WTC11 (cell line): ENCODE measurements at regions not wholly inside any gene's neighbourhood (a gene's known extent, or its start where the extent isn't known, plus 50 kb on each side); places are given as distances from the start of the nearest gene placed in this dataset.

ENCODE experiments used
- ATAC-seq: fragments of 200-7000 bp; cut with Tn5 transposase; 2 replicates; pipeline ENCODE4 v1.10.0; 2021; ENCODE audit warnings: mild to moderate bottlenecking, moderate library complexity
- CTCF ChIA-PET: fragments of 300-600 bp; sonication (Branson Sonifier 250); formaldehyde crosslinking; loops from one replicate; lab custom pipeline; 2021; ENCODE audit warnings: antibody characterized with exemption; lab: Charles Lee
- POLR2A ChIA-PET: fragments of 350-600 bp; sonication (Branson Sonifier 250); formaldehyde crosslinking; loops from one replicate; lab custom pipeline; 2021; ENCODE audit warnings: antibody characterized with exemption; lab: Charles Lee
- DNase-seq: peaks from one replicate; pipeline ENCODE4 v3.0.0; 2021; ENCODE audit warnings: low spot score
- H3K27ac Mint-ChIP-seq: 2 replicates; pipeline ENCODE4 v1.8.0; 2021; ENCODE audit warnings: mixed read lengths
- H3K27me3 Mint-ChIP-seq: 2 replicates; pipeline ENCODE4 v1.8.0; 2021; ENCODE audit warnings: low read depth, mild to moderate bottlenecking, moderate library complexity, mixed read lengths
- H3K36me3 Mint-ChIP-seq: 2 replicates; pipeline ENCODE4 v1.8.0; 2021; ENCODE audit warnings: mixed read lengths
- H3K4me1 Mint-ChIP-seq: 2 replicates; pipeline ENCODE4 v1.8.0; 2022; ENCODE audit warnings: mixed read lengths
- H3K4me3 Mint-ChIP-seq: 2 replicates; pipeline ENCODE4 v1.8.0; 2021; ENCODE audit warnings: mild to moderate bottlenecking, moderate library complexity, mixed read lengths
- H3K9me3 Mint-ChIP-seq: 2 replicates; pipeline ENCODE4 v1.8.0; 2021; ENCODE audit warnings: mixed read lengths
- ATF6 ChIP-seq: sonication (generic); formaldehyde crosslinking; IDR thresholded peaks from 2 replicates; pipeline ENCODE4 v1.8.1; 2023; ENCODE audit warnings: mild to moderate bottlenecking, missing genetic modification reagents
- CREM ChIP-seq: sonication (generic); formaldehyde crosslinking; IDR thresholded peaks from 2 replicates; pipeline ENCODE4 v1.8.1; 2022; ENCODE audit warnings: mild to moderate bottlenecking, missing genetic modification reagents, moderate library complexity
- E2F1 ChIP-seq: sonication (generic); formaldehyde crosslinking; IDR thresholded peaks from 2 replicates; pipeline ENCODE4 v1.8.0; 2022; ENCODE audit warnings: mild to moderate bottlenecking, missing genetic modification reagents
- HMGA2 ChIP-seq: fragments of 250-450 bp; sonication (Bioruptor Pico); IDR thresholded peaks from 2 replicates; pipeline ENCODE4 v1.4.0; 2021; ENCODE audit warnings: mild to moderate bottlenecking, moderate library complexity
- SMAD3 ChIP-seq: sonication (generic); formaldehyde crosslinking; IDR thresholded peaks from 2 replicates; pipeline ENCODE4 v1.8.0; 2022; ENCODE audit warnings: missing genetic modification reagents, mild to moderate bottlenecking, borderline replicate concordance
- TEAD4 ChIP-seq: sonication (generic); formaldehyde crosslinking; IDR thresholded peaks from 2 replicates; pipeline ENCODE4 v1.8.0; 2022; ENCODE audit warnings: mild to moderate bottlenecking, missing genetic modification reagents
- TP53 ChIP-seq: sonication (generic); formaldehyde crosslinking; IDR thresholded peaks from 2 replicates; pipeline ENCODE4 v1.8.1; 2023; ENCODE audit warnings: mild to moderate bottlenecking, missing genetic modification reagents
- ZNF396 ChIP-seq: fragments of 250-450 bp; sonication (Bioruptor Pico); IDR thresholded peaks from 2 replicates; pipeline ENCODE4 v1.8.0; 2021; ENCODE audit warnings: mild to moderate bottlenecking, moderate library complexity, borderline replicate concordance
- TF ChIP-seq, protein P1 (sequence below): fragments of 250-450 bp; sonication (Bioruptor Pico); IDR thresholded peaks from 2 replicates; pipeline ENCODE4 v1.9.0; 2021; ENCODE audit warnings: moderate library complexity, mild to moderate bottlenecking, inconsistent platforms, borderline replicate concordance
- TF ChIP-seq, protein P2 (sequence below): fragments of 250-450 bp; sonication (Bioruptor Pico); IDR thresholded peaks from 2 replicates; pipeline ENCODE4 v1.9.0; 2021; ENCODE audit warnings: mild to moderate bottlenecking
- TF ChIP-seq, protein P3 (sequence below): sonication (generic); formaldehyde crosslinking; IDR thresholded peaks from 2 replicates; pipeline ENCODE4 v1.8.1; 2022; ENCODE audit warnings: low read depth, missing genetic modification reagents, borderline replicate concordance
- TF ChIP-seq, protein P4 (sequence below): sonication (generic); formaldehyde crosslinking; IDR thresholded peaks from 2 replicates; pipeline ENCODE4 v1.8.1; 2023; ENCODE audit warnings: mild to moderate bottlenecking, missing genetic modification reagents, moderate library complexity

DNA sequence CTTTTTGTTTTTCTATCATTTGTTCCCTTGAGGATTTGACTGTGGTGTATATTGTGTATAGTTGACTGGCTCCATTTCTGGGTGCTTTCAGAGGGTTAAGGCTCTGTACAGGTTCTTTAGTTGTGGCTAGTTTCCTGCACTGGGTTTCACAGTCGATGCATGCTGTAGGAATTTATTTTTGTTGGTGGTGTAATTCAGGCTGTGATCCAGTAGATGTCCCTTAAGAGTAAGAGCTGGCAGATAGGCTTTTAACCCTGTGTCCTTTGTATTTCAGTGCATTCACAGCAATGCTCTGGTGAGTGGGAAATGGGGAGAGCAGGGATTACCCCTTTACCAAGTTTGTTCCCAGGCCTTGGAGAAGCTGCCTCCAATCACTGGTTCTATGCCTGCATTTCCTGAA is 112.9 kb downstream of the SPATA31D1 start (continued):
- TF ChIP-seq, protein P1, sequence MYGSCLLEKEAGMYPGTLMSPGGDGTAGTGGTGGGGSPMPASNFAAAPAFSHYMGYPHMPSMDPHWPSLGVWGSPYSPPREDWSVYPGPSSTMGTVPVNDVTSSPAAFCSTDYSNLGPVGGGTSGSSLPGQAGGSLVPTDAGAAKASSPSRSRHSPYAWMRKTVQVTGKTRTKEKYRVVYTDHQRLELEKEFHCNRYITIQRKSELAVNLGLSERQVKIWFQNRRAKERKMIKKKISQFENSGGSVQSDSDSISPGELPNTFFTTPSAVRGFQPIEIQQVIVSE, result no peak
- TF ChIP-seq, protein P2, sequence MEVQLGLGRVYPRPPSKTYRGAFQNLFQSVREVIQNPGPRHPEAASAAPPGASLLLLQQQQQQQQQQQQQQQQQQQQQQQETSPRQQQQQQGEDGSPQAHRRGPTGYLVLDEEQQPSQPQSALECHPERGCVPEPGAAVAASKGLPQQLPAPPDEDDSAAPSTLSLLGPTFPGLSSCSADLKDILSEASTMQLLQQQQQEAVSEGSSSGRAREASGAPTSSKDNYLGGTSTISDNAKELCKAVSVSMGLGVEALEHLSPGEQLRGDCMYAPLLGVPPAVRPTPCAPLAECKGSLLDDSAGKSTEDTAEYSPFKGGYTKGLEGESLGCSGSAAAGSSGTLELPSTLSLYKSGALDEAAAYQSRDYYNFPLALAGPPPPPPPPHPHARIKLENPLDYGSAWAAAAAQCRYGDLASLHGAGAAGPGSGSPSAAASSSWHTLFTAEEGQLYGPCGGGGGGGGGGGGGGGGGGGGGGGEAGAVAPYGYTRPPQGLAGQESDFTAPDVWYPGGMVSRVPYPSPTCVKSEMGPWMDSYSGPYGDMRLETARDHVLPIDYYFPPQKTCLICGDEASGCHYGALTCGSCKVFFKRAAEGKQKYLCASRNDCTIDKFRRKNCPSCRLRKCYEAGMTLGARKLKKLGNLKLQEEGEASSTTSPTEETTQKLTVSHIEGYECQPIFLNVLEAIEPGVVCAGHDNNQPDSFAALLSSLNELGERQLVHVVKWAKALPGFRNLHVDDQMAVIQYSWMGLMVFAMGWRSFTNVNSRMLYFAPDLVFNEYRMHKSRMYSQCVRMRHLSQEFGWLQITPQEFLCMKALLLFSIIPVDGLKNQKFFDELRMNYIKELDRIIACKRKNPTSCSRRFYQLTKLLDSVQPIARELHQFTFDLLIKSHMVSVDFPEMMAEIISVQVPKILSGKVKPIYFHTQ (CRISPR knock-in tag), result no peak
- TF ChIP-seq SMAD3 (CRISPR knock-in tag) (no peak), CREM (CRISPR knock-in tag) (no peak), TP53 (no peak), TEAD4 (no peak), ZNF396 (CRISPR knock-in tag) (no peak)
- TF ChIP-seq, protein P3, sequence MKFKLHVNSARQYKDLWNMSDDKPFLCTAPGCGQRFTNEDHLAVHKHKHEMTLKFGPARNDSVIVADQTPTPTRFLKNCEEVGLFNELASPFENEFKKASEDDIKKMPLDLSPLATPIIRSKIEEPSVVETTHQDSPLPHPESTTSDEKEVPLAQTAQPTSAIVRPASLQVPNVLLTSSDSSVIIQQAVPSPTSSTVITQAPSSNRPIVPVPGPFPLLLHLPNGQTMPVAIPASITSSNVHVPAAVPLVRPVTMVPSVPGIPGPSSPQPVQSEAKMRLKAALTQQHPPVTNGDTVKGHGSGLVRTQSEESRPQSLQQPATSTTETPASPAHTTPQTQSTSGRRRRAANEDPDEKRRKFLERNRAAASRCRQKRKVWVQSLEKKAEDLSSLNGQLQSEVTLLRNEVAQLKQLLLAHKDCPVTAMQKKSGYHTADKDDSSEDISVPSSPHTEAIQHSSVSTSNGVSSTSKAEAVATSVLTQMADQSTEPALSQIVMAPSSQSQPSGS (CRISPR knock-in tag), result no peak
- TF ChIP-seq, all 79 proteins: peak for 0

GRCh38 chr9:82104252-82104651 is 115.7 kb downstream of the SPATA31D1 start:
- DNase-seq (no peak), ATAC-seq (no peak)
- Mint-ChIP-seq H3K4me3 (no peak overlapping the region), H3K4me1 (peaks cover 8% of the 10 kb centered on the region), H3K27ac (no peak overlapping the region), H3K27me3 (0 out of 2 replicates have a peak, but pooled peaks cover 3% of the 10 kb centered on the region), H3K36me3 (peaks cover 23% of the 10 kb centered on the region), H3K9me3 (peaks cover 22% of the 10 kb centered on the region)
- ChIA-PET POLR2A (no interaction called here), CTCF (no interaction called here)
- TF ChIP-seq, protein P4, sequence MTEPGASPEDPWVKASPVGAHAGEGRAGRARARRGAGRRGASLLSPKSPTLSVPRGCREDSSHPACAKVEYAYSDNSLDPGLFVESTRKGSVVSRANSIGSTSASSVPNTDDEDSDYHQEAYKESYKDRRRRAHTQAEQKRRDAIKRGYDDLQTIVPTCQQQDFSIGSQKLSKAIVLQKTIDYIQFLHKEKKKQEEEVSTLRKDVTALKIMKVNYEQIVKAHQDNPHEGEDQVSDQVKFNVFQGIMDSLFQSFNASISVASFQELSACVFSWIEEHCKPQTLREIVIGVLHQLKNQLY (CRISPR knock-in tag), result no peak
- TF ChIP-seq HMGA2 (CRISPR knock-in tag) (peak; percentile 58; the same call in 1 of the 2 replicates), ATF6 (CRISPR knock-in tag) (no peak)

DNA sequence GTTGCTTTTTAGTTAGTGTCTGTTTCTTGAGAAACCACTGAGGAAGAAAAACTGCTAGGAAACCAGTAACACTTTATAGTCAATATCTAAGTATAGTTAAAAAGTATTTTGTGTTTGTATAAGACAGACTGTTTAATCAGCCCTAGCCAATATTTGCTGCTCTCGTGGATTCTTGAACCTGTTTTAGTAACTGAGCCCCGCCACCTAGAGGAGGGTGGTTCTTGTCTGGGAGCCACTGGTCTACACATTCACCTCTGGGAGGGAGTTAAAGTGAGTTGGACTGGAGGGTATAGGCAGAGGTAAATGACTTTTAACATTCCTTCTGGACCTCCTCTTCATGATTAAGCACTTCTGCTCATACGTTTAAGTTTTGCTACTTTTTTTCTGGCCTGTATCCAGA is 117.2 kb downstream of the SPATA31D1 start:
- H3K4me1 Mint-ChIP-seq, result peaks cover 16% of the 10 kb centered on the region
- CTCF ChIA-PET, result no interaction called here
- ATAC-seq, result peak; percentile 73; the same call in 1 of the 2 replicates

More for the DNA sequence above, 117.2 kb downstream of the SPATA31D1 start:
- POLR2A ChIA-PET, result no interaction called here
- H3K27me3 Mint-ChIP-seq, result 0 out of 2 replicates have a peak, but pooled peaks cover 3% of the 10 kb centered on the region
- no peak for DNase-seq
- peaks cover 12% of the 10 kb centered on the region for H3K9me3 Mint-ChIP-seq
- peaks cover 9% of the 10 kb centered on the region for H3K36me3 Mint-ChIP-seq
- no peak overlapping the region for H3K27ac Mint-ChIP-seq
- no peak for TF ChIP-seq E2F1
- TF ChIP-seq, all 79 proteins: peak for 0
- no peak overlapping the region for H3K4me3 Mint-ChIP-seq
